NCI-H2196 (cell line): ENCODE measurements at regions not wholly inside any gene's neighbourhood (a gene's known extent, or its start where the extent isn't known, plus 50 kb on each side); places are given as distances from the start of the nearest gene placed in this dataset.
"Not testable (repeated sequence)": the region's sequence is repeated elsewhere in the genome, so short reads cannot be mapped to it uniquely, and the experiment has no call there.

Experiments used
- DNase-seq: peaks from one replicate; lab custom pipeline; 2025; ENCODE audit not compliant: unreplicated experiment; lab: John Stamatoyannopoulos, UW

- peak; percentile 80 for DNase-seq
Measured at GRCh38 chr1:10867138-10867721, 70.8 kb upstream of the CASZ1 start.

GRCh38 chr1:10867914-10868598 is 71.6 kb upstream of the CASZ1 start:
- DNase-seq, result no peak

GRCh38 chr1:10868599-10868965 is 72.1 kb upstream of the CASZ1 start:
- no peak for DNase-seq

- DNase-seq, result no peak
Measured at GRCh38 chr1:10869933-10870332, 73.5 kb upstream of the CASZ1 start.

DNA sequence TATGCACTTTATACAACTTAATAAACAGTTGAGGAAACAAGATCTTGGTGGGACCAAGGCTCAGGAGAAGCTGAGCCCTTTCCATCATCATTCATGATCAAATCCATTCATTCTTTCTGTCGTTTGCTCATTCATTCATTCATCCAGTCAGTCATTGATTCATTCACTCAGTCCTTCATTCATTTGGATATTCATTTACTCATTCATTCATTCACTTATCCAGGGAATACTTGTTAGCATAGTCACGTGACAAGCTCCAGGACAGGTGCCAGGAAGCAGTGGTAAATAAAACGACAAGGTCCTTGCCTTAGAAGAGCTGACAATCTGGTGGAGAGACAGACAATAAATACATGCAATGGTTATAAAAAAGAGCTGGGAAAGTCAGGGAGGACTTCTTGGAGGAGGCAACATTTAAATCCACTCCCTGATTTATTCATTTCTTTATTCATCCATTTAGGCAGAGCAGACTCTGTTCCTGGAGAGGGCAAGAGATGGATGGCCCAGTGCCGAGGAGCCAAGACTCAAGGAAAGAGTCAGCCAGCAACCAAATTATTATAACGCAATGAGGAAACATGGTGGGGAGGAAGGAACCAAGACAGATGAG is 74.1 kb upstream of the CASZ1 start:
- DNase-seq, result no peak

- no peak for DNase-seq
Measured at GRCh38 chr1:10873189-10873588, 76.7 kb upstream of the CASZ1 start.

DNA sequence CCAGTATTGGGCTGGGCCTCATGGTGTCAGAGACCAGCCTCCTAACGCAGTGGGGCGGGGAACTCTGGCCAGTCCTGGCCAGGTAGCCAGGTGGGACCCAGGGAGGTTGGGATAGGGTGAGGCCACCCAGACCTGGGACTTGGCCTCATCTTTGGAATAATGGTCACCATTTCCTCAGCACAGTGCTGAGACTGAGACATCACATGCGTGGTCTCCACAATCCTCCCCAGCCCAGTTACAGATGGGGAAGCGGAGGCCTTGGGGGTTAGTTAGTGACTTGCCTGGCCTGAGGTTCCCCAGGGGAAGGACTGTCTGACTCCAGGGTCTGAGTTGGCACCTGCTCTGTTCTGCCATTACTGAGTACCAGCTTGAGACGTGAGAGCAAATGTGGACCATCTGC is 77.9 kb upstream of the CASZ1 start:
- no peak for DNase-seq

DNA sequence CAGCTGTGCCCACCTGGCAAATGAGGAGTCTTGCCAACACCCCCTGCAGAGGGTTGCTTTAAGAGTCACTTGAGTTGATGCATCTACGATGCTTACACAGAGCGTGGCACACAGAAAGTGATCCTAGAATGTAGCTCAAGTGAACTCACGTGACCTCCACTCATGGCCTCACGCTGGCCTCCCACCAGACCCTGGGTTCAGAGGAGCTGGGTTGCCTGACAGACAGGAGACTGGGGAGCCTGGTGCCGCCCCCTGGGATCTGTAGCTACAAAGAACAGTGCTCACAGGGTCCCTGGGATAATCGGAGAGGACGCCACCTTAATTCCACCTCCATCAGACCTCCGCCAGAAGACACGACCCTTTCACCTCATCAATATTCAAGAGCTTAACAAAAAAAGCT is 81.4 kb upstream of the CASZ1 start:
- no peak for DNase-seq

DNA sequence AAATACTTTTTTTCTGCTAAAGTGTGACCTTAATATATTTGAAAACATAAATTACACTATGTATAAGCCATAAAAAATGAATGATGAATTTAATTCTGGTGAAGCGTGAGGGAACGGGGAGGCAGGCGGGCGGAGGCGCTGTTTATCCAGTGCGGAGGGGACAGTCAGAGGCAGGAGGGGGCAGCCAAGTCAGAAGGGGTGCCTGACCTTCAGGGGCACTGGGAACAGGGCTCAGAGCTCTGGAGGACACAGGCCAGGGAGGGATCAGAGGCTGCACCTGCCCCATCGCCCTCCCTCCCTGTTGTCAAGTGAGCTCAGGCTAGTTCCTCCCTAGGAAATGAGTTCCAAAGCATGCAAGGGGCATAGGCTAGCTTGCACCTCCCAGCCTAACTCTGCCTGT is 82.0 kb upstream of the CASZ1 start:
- no peak for DNase-seq

DNA sequence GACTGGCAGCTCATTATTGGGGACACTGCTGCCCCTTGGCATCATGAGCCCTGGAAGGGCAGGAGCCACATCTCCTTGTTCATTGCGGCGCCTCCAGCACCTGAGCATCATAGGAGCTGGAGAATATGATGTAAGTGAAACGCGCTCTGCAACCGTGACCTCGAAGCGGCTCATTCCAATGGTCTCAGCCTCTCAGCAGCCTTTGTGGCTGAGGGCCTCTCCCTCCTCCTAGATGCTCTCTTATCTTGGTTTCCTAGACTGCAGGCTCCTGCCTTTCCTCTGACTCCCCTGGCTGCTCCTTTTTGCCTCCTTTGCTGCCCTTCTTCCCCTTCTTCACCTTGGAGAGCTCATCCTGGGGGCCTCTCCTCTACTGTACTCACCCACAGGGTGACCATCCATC is 83.6 kb upstream of the CASZ1 start:
- DNase-seq, result no peak

GRCh38 chr1:10881046-10881445 is 84.6 kb upstream of the CASZ1 start:
- no peak for DNase-seq

- no peak for DNase-seq
Measured at GRCh38 chr1:10882069-10882468, 85.6 kb upstream of the CASZ1 start.

DNA sequence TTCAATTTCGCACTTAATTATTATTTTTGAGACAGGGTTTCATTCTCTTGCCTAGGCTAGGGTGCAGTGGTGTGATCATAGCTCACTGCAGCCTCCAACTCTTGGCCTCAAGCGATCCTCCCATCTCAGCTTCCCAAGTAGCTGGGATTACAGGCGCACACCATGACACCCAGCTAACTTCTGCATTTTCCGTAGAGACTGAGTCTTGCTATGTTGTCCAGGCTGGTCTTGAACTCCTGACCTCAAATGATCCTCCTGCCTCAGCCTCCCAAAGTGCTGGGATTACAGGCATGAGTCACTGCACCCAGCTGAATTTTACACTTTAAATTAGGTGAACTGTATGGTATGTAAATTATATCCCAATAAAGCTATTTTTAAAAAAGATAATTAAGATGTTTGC is 90.6 kb upstream of the CASZ1 start:
- DNase-seq, result not testable (repeated sequence)

GRCh38 chr1:10888291-10888690 is 91.8 kb upstream of the CASZ1 start:
- DNase-seq, result no peak

- no peak for DNase-seq
Measured at GRCh38 chr1:10888791-10889649, 92.6 kb upstream of the CASZ1 start.

- DNase-seq, result no peak
Measured at GRCh38 chr1:10889650-10890353, 93.4 kb upstream of the CASZ1 start.

- DNase-seq, result no peak
Measured at GRCh38 chr1:10890491-10891071, 94.1 kb upstream of the CASZ1 start.

DNA sequence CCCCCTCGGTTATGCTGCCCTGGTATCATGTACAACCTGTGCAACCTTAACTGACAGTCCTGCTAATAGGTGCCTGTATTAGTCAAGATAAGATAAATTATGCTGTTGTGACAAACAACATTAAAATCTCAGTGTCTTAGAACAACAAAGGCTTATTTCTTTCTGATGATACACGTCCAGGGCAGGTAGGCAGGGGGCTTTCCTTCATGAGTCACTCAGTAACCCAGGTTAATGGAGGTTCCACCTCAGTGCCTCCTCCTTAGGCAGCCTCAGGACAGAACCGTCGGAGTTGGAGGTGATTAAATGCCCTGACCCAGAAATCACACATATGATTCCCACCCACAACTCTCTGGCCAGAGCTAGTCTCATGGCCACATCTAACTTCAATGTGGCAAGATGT is 94.6 kb upstream of the CASZ1 start:
- DNase-seq, result no peak

DNA sequence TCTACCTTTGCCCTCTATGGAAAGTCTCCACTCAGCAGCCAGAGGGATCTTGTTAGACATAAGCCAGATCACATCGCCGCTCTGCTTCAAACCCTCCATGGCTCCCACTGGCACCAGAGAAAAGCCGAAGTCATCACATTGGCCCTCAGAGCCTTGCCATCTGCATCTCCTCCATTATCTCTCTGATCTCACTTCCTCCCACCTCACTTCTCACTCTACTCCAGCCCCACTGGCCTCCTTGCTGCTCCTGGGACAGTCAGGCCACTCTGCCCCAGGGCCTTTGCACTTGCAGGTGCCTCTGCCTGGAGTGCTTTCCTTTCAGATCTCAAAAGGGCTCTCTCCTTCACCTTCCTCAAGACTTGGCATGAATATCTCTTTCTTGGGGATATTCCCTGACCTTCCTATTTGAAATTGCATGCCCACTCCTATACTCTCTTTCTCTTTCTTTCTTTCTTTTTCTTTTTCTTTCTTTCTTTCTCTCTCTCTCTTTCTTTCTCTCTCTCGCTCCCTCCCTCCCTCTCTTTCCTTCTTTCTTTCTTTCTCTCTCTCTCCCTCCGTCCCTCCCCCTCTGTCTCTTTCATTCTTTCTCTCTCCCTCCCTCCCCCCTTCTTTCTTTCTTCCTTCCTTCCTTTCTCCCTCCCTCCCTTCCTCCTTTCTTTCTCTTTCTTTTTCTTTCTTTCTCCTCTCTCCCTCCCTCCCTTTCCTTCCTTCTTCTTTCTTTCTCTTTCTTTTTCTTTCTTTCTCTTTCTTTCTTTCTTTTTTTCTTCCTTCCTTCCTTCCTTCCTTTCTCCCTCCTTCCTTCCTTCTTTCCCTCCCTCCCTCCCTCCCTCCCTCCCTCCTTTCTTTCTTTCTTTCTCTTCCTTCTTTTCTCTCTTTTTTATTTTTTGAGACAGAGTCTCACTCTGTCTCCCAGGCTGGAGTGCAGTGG is 96.0 kb upstream of the CASZ1 start:
- no peak for DNase-seq

DNA sequence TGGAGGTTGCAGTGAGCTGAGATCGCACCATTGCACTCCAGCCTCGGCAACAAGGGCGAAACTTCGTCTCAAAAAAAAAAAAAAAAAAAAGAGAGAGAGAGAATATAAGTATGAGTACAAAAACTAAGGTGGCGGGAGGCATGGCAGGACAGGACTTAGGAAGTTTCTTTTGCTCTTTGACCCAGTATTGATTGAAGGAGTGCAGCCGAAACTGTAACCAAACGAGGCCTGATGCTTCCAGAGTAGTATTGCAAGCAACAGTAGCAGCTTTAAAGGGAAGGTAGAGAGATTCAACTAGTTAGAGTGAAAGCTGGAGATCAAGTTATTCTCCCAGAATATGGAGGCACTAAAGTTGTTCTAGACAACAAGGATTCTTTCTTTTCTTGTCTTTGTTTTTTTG is 99.2 kb upstream of the CASZ1 start:
- no peak for DNase-seq
